GM12878 (cell line): ENCODE measurements at regions not wholly inside any gene's neighbourhood (a gene's known extent, or its start where the extent isn't known, plus 50 kb on each side); places are given as distances from the start of the nearest gene placed in this dataset.

Experiments
- ATAC-seq: fragments of 200-7000 bp; cut with Tn5 transposase; 3 replicates; pipeline ENCODE4 v1.9.1; 2020; ENCODE audit warnings: mild to moderate bottlenecking, moderate library complexity
- BruUV-seq: library from RNA; stranded (reverse); fragments of 400-500 nt; replicated peaks from 2 replicates; lab custom pipeline; 2021; lab: Mats Ljungman, UMichigan
- CTCF ChIA-PET: fragments of 300-600 bp; sonication (Branson Sonifier 250); formaldehyde crosslinking; extraction: SDS; loops from one replicate; lab custom pipeline; 2021; ENCODE audit warnings: inconsistent platforms; lab: Yijun Ruan, JAX
- POLR2A ChIA-PET: fragments of 350-600 bp; formaldehyde crosslinking; extraction: SDS; loops from one replicate; lab custom pipeline; 2021; ENCODE audit warnings: inconsistent platforms; lab: Charles Lee
- RAD21 ChIA-PET: fragments of 300-600 bp; sonication (Branson Sonifier 250); formaldehyde crosslinking; loops from one replicate; lab custom pipeline; 2023; ENCODE audit warnings: antibody characterized with exemption; ENCODE audit not compliant: unreplicated experiment; lab: Charles Lee
- SMC1A ChIA-PET: fragments of 300-600 bp; sonication (Branson Sonifier 250); formaldehyde crosslinking; loops from one replicate; lab custom pipeline; 2023; ENCODE audit not compliant: unreplicated experiment, uncharacterized antibody; lab: Charles Lee
- DNase-seq: peaks from one replicate; pipeline ENCODE4 v3.0.0-alpha.2; 2011; ENCODE audit warnings: low read depth, low spot score
- FAIRE-seq: peaks from 3 replicates; lab custom pipeline; 2011; peaks lifted over from hg19 to GRCh38; lab: Jason Lieb, UNC
- H2AFZ ChIP-seq: 2 replicates; pipeline ENCODE4 v1.6.0; 2011; ENCODE audit warnings: low read depth, low read length, control low read depth; ENCODE audit not compliant: control insufficient read depth
- H3K27ac ChIP-seq: 2 replicates; pipeline ENCODE4 v1.5.1; 2011; ENCODE audit warnings: control low read depth; ENCODE audit not compliant: control insufficient read depth, insufficient read depth
- H3K27me3 ChIP-seq, 2 experiments: replicated peaks in 1 of 2; 2 replicates each; pipeline versions ENCODE4 v1.6.0 to v1.6.1; 2011; ENCODE audit warnings: low read length in 1 of 2; ENCODE audit not compliant: control insufficient read depth in 2 of 2, insufficient read depth in 2 of 2
- H3K36me3 ChIP-seq, 2 experiments: 2 replicates each; pipeline ENCODE4 v1.5.1; 2011; ENCODE audit warnings: low read length in 1 of 2; ENCODE audit not compliant: control insufficient read depth in 2 of 2, insufficient read depth in 2 of 2
- H3K4me1 ChIP-seq: 2 replicates; pipeline ENCODE4 v1.6.1; 2011; ENCODE audit warnings: mild to moderate bottlenecking, low read length, moderate library complexity, mixed read lengths; ENCODE audit not compliant: control insufficient read depth, insufficient read depth
- H3K4me2 ChIP-seq: 2 replicates; pipeline ENCODE4 v1.6.0; 2011; ENCODE audit warnings: control low read depth; ENCODE audit not compliant: control insufficient read depth, insufficient read depth
- H3K4me3 ChIP-seq: fragments of 200-600 bp; sonication (generic); 2 replicates; pipeline ENCODE4 v1.5.1; 2016
- H3K79me2 ChIP-seq: 2 replicates; pipeline ENCODE4 v1.6.0; 2011; ENCODE audit warnings: low read length; ENCODE audit not compliant: control insufficient read depth, insufficient read depth
- H3K9ac ChIP-seq: 2 replicates; pipeline ENCODE4 v1.8.0; 2011; ENCODE audit warnings: low read length, control low read depth, mixed read lengths; ENCODE audit not compliant: control insufficient read depth, insufficient read depth
- H3K9me3 ChIP-seq: replicated peaks from 3 replicates; pipeline ENCODE4 v1.5.1; 2011; ENCODE audit warnings: mild to moderate bottlenecking, low read length; ENCODE audit not compliant: control insufficient read depth, insufficient read depth
- H4K20me1 ChIP-seq: 2 replicates; pipeline ENCODE4 v1.6.0; 2011; ENCODE audit not compliant: control insufficient read depth, insufficient read depth
- CEBPB ChIP-seq, 2 experiments: fragments of 150-350 bp in 1 of 2; IDR thresholded peaks; 2 replicates each; pipeline ENCODE4 v1.6.1; 2012 to 2014; ENCODE audit warnings: low read depth in 2 of 2, low read length in 2 of 2, borderline replicate concordance in 1 of 2, inconsistent platforms in 1 of 2
- EGR1 ChIP-seq, 2 experiments: IDR thresholded peaks; 1 replicate in 1 of 2; 2 replicates in 1 of 2; pipeline ENCODE4 v1.6.1; 2011 to 2012; ENCODE audit warnings: low read depth in 2 of 2, low read length in 2 of 2, borderline replicate concordance in 1 of 2, mild to moderate bottlenecking in 1 of 2, moderate library complexity in 1 of 2
- FOXM1 ChIP-seq: IDR thresholded peaks from 2 replicates; pipeline ENCODE4 v1.6.1; 2012; ENCODE audit warnings: low read depth, mild to moderate bottlenecking, inconsistent platforms, low read length, moderate library complexity
- GABPA ChIP-seq: IDR thresholded peaks from 2 replicates; pipeline ENCODE4 v1.6.1; 2014; ENCODE audit warnings: antibody characterized with exemption, low read depth, mild to moderate bottlenecking, inconsistent platforms
- HDAC6 ChIP-seq: fragments of 200-600 bp; sonication (generic); IDR thresholded peaks from one replicate; pipeline ENCODE4 v1.8.0; 2017; ENCODE audit warnings: antibody characterized with exemption; ENCODE audit not compliant: unreplicated experiment
- JUNB ChIP-seq: IDR thresholded peaks from 2 replicates; pipeline ENCODE4 v1.6.1; 2016; ENCODE audit warnings: antibody characterized with exemption, mild to moderate bottlenecking
- NR2C2 ChIP-seq: IDR thresholded peaks from 2 replicates; pipeline ENCODE4 v1.6.1; 2011; ENCODE audit warnings: borderline replicate concordance, low read depth; ENCODE audit not compliant: control insufficient read depth, insufficient read length
- POLR2AphosphoS5 ChIP-seq: IDR thresholded peaks from 2 replicates; pipeline ENCODE4 v1.6.1; 2011; ENCODE audit warnings: mild to moderate bottlenecking, low read length, inconsistent platforms
- RAD21 ChIP-seq: IDR thresholded peaks from 2 replicates; pipeline ENCODE4 v1.6.1; 2011; ENCODE audit warnings: mild to moderate bottlenecking, low read depth, low read length, moderate library complexity; ENCODE audit not compliant: insufficient read depth
- RCOR1 ChIP-seq: conservative IDR thresholded peaks from 2 replicates; pipeline ENCODE4 v1.6.1; 2012; ENCODE audit warnings: low read depth, low read length, improper control_type of control experiment
- SMAD1 ChIP-seq: fragments of 450-650 bp; IDR thresholded peaks from 2 replicates; pipeline ENCODE4 v1.6.1; 2018; ENCODE audit warnings: mild to moderate bottlenecking, low read depth; ENCODE audit not compliant: partially characterized antibody
- SP1 ChIP-seq: IDR thresholded peaks from one replicate; pipeline ENCODE4 v1.6.1; 2011; ENCODE audit warnings: low read depth, low read length
- SREBF2 ChIP-seq: IDR thresholded peaks from 2 replicates; pipeline ENCODE4 v1.6.1; 2012; ENCODE audit warnings: mild to moderate bottlenecking, low read length
- in situ Hi-C: fragments of 300-500 bp; cut with MboI; formaldehyde crosslinking; loops from 9 replicates; pipeline ENCODE4 v1.14.3; 2018; ENCODE audit warnings: mixed read lengths
- intact Hi-C: fragments of 100-400 bp; cut with micrococcal nuclease; formaldehyde crosslinking; loops from one replicate; pipeline ENCODE4 v1.14.2; 2022; ENCODE audit not compliant: unreplicated experiment
- TF ChIP-seq, protein P1 (sequence below): fragments of 450-650 bp; IDR thresholded peaks from 2 replicates; pipeline ENCODE4 v1.6.1; 2017; ENCODE audit warnings: borderline replicate concordance
- TF ChIP-seq, protein P2 (sequence below): fragments of 450-650 bp; IDR thresholded peaks from 2 replicates; pipeline ENCODE4 v1.6.1; 2017; ENCODE audit warnings: low read depth, mild to moderate bottlenecking, moderate library complexity

DNA sequence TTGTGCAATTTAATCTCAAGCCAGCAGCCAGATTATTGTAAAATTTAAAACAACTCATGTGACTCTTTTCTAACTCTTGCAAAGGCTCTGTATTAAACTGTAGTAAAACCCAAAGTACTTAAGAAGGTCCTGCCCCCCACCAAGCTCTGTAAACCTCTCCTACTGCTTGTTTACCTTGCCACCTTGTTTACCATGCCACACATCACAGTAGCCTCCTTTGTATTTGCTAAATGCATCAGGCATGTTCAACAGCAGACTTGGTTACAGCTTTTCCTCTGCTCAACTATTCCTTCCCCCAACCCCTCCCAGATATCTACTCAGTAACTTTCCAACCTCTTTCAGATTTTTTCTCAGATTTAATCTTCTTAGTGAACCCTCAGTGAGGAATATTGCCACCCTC is 861.6 kb downstream of the METTL15 start:
- Histone ChIP-seq H3K4me1 (no peaks in the 10 kb centered on the region), H4K20me1 (no peaks in the 10 kb centered on the region), H3K79me2 (no peaks in the 10 kb centered on the region), H3K36me3 (no peaks in the 10 kb centered on the region), H3K9me3 (no peaks in the 10 kb centered on the region), H3K4me2 (no peak overlapping the region), H2AFZ (no peak overlapping the region), H3K27me3 (no peaks in the 10 kb centered on the region), H3K9ac (no peak overlapping the region), H3K27ac (no peak overlapping the region), H3K4me3 (no peak overlapping the region)
- intact Hi-C loops (no loop called here), in situ Hi-C loops (no loop called here)
- SMC1A ChIA-PET = interaction anchor here (0.6 to 1.6 kb wide), 2 partner anchors 359 to 1008 kb away, joined by 3 read pairs; no protein-coding TSS in a partner anchor
- DNase-seq = no peak
- no TSS peak for BruUV-seq
- POLR2A ChIA-PET = no interaction called here
- no peak for FAIRE-seq
- no peak for ATAC-seq
- CTCF ChIA-PET = interaction anchor here (1.3 kb wide), 2 partner anchors 359 to 365 kb away, joined by 4 to 5 read pairs; no protein-coding TSS in a partner anchor
- TF ChIP-seq CEBPB (IDR thresholded peaks at IDR 0.05; ENCODE audit: borderline replicate concordance in 1 of 2, low read depth in 2 of 2, low read length in 2 of 2) = no peak
- no peak for TF ChIP-seq FOXM1
- TF ChIP-seq, protein P1, sequence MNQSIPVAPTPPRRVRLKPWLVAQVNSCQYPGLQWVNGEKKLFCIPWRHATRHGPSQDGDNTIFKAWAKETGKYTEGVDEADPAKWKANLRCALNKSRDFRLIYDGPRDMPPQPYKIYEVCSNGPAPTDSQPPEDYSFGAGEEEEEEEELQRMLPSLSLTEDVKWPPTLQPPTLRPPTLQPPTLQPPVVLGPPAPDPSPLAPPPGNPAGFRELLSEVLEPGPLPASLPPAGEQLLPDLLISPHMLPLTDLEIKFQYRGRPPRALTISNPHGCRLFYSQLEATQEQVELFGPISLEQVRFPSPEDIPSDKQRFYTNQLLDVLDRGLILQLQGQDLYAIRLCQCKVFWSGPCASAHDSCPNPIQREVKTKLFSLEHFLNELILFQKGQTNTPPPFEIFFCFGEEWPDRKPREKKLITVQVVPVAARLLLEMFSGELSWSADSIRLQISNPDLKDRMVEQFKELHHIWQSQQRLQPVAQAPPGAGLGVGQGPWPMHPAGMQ = no peak
- no peak for TF ChIP-seq HDAC6
- no peak for TF ChIP-seq RCOR1
- no peak for TF ChIP-seq SMAD1
- TF ChIP-seq, protein P2, sequence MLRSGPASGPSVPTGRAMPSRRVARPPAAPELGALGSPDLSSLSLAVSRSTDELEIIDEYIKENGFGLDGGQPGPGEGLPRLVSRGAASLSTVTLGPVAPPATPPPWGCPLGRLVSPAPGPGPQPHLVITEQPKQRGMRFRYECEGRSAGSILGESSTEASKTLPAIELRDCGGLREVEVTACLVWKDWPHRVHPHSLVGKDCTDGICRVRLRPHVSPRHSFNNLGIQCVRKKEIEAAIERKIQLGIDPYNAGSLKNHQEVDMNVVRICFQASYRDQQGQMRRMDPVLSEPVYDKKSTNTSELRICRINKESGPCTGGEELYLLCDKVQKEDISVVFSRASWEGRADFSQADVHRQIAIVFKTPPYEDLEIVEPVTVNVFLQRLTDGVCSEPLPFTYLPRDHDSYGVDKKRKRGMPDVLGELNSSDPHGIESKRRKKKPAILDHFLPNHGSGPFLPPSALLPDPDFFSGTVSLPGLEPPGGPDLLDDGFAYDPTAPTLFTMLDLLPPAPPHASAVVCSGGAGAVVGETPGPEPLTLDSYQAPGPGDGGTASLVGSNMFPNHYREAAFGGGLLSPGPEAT = no peak
- TF ChIP-seq JUNB = no peak
- no peak for TF ChIP-seq SREBF2
- TF ChIP-seq POLR2AphosphoS5 = no peak
- no peak for TF ChIP-seq RAD21
- TF ChIP-seq GABPA = no peak
- no peak for TF ChIP-seq EGR1 (IDR thresholded peaks at IDR 0.05; ENCODE audit: borderline replicate concordance in 1 of 2, low read depth in 2 of 2, low read length in 2 of 2)
- no peak for TF ChIP-seq SP1
- no peak for TF ChIP-seq NR2C2
- RAD21 ChIA-PET = no interaction called here
